BJ (cell line): ENCODE measurements at regions not wholly inside any gene's neighbourhood (a gene's known extent, or its start where the extent isn't known, plus 50 kb on each side); places are given as distances from the start of the nearest gene placed in this dataset.

ENCODE experiments used
- CTCF ChIA-PET: fragments of 350-600 bp; formaldehyde crosslinking; extraction: SDS; loops from one replicate; lab custom pipeline; 2021; ENCODE audit warnings: antibody characterized with exemption, inconsistent platforms; lab: Yijun Ruan, JAX
- POLR2A ChIA-PET: fragments of 300-600 bp; sonication (Branson Sonifier 250); formaldehyde crosslinking; extraction: SDS; loops from one replicate; lab custom pipeline; 2021; ENCODE audit warnings: antibody characterized with exemption; lab: Charles Lee
- DNase-seq: peaks from one replicate; pipeline ENCODE4 v3.0.0-alpha.2; 2011; ENCODE audit warnings: low read depth
- H3K27me3 ChIP-seq: 2 replicates; pipeline ENCODE4 v1.6.0; 2011; ENCODE audit warnings: low read length; ENCODE audit not compliant: control insufficient read depth, insufficient read depth
- H3K36me3 ChIP-seq: 2 replicates; pipeline ENCODE4 v1.5.1; 2011; ENCODE audit warnings: low read length; ENCODE audit not compliant: control insufficient read depth, insufficient read depth
- H3K4me3 ChIP-seq: 2 replicates; pipeline ENCODE4 v1.5.1; 2011; ENCODE audit warnings: low read depth, mild to moderate bottlenecking, control low read depth, low read length
- TF ChIP-seq, protein P1 (sequence below): IDR thresholded peaks from 2 replicates; pipeline ENCODE4 v1.5.1; 2011; ENCODE audit warnings: low read depth, mild to moderate bottlenecking, control low read depth, inconsistent platforms, low read length, moderate library complexity; ENCODE audit not compliant: insufficient read depth

DNA sequence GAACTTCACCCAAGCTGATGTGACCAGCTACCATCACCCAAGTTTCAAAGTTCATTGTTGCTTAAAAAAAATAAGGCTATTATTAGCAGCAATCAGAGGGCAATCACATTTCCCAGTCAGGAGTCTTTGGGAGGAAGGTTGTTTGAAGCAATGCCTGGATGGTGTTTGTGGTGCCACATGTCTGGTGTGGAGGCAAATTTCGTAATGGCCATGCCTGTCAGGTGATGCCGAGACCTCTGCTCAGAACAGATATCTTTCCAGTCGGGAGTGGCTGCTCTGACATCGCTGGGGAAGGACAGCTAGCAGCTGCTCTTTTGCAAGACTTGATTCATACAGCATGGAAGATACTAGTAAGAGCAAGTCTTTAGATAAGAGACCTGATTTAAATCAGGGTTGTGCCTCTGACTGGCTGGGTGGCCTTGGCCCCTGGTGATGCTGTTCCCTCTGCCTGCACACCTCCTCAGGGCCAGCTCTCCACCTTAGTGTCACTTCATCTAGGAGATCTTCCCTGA lies 187.8 kb upstream of the JUN start:
- H3K4me3 ChIP-seq: no peak overlapping the region
- TF ChIP-seq, protein P1, sequence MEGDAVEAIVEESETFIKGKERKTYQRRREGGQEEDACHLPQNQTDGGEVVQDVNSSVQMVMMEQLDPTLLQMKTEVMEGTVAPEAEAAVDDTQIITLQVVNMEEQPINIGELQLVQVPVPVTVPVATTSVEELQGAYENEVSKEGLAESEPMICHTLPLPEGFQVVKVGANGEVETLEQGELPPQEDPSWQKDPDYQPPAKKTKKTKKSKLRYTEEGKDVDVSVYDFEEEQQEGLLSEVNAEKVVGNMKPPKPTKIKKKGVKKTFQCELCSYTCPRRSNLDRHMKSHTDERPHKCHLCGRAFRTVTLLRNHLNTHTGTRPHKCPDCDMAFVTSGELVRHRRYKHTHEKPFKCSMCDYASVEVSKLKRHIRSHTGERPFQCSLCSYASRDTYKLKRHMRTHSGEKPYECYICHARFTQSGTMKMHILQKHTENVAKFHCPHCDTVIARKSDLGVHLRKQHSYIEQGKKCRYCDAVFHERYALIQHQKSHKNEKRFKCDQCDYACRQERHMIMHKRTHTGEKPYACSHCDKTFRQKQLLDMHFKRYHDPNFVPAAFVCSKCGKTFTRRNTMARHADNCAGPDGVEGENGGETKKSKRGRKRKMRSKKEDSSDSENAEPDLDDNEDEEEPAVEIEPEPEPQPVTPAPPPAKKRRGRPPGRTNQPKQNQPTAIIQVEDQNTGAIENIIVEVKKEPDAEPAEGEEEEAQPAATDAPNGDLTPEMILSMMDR: no peak
- ChIA-PET POLR2A (interaction anchor here (0.6 kb wide), 1 partner anchor 726 kb away, joined by 4 read pairs; no protein-coding TSS in a partner anchor), CTCF (interaction anchor here (0.6 to 1.5 kb wide), 2 partner anchors 55 to 788 kb away, joined by 3 to 4 read pairs; no protein-coding TSS in a partner anchor)
- no peaks in the 10 kb centered on the region for H3K36me3 ChIP-seq
- DNase-seq: no peak
- no peaks in the 10 kb centered on the region for H3K27me3 ChIP-seq

DNA sequence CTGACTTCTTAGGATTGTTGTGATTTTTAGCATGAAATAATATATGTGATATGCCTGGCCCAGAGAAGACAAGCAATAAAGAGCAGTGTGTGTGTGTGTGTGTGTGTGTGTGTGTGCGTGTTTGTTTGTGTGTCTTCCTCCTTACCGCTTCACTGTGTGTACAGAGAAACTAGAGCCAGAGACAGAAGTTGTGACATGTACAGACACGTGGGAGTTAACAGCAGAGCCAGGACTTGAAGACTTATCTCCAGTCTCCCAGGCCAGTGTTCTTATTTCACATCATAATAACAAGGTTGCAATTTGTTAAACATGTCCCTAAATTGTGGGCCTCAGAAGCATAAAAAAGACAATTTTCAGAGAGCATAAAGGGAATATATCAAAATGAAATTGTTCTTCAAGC lies 192.0 kb upstream of the JUN start:
- ChIA-PET POLR2A (no interaction called here), CTCF (no interaction called here)
- no peaks in the 10 kb centered on the region for H3K36me3 ChIP-seq
- no peak for DNase-seq
- TF ChIP-seq, protein P1: no peak
- H3K27me3 ChIP-seq: no peaks in the 10 kb centered on the region
- no peak overlapping the region for H3K4me3 ChIP-seq

DNA sequence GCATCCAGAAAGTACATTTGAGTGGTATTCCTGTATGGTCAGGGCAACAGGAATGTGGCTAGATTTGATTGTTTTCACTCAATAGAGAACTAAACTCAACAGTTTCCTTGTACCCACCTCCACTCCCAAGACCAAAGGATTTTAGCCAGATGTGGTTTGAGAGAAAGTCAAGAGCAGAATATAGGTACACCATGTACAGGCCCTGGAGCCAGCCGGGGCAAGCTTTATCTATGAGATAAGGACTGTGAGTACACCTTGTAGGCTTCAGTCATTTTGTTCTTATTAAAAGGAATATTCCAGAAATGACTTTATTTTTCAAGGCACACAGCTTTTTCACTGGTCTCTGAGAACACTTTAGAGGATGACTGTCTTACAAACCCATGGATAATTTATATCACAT lies 192.4 kb upstream of the JUN start:
- TF ChIP-seq, protein P1: no peak
- no peak for DNase-seq
- Histone ChIP-seq H3K36me3 (no peaks in the 10 kb centered on the region), H3K27me3 (no peaks in the 10 kb centered on the region), H3K4me3 (no peak overlapping the region)
- ChIA-PET CTCF (no interaction called here), POLR2A (no interaction called here)

DNA sequence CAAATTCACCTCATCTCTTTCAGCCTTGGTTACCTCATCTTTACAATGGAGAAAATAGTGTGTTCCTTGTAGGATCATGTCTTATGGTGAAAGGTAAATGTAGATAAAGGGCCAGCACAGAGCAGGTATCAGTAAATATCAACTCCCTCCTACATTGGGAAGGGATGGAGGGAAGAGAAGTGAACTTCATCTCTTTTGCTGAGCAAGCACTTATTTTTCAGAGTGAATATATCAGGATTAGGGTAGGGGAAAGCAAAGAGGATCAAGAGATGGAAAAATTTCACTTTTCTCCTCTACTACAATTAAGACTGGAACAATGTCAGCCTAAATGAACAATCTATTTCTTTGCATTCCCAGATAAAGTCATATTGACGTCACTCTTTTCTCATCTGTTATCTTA lies 193.8 kb upstream of the JUN start:
- ChIA-PET POLR2A (no interaction called here), CTCF (no interaction called here)

DNA sequence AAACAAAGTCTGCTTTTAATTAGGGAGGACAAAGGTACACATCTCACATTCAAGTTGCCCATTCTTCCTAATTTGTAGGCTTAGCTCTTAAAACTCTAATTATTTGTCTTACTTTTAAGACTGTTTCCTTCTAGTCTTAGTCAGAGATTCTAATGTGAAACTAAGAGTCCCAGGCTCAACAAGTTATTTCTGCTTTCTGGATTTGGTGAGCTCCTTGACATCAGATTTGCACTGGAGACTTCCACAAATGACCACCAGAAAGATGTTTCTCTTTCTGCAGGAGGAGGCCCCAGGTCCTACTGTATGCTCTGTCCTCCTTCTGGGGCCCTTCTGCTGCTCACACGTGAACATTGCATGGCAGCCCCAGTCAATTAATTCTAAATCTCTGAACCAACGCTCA lies 194.2 kb upstream of the JUN start:
- TF ChIP-seq, protein P1: no peak
- no peak overlapping the region for H3K4me3 ChIP-seq
- CTCF ChIA-PET: no interaction called here
- no peak for DNase-seq
- no peaks in the 10 kb centered on the region for H3K27me3 ChIP-seq
- no peaks in the 10 kb centered on the region for H3K36me3 ChIP-seq
- POLR2A ChIA-PET: no interaction called here

More for the DNA sequence above, 193.8 kb upstream of the JUN start:
- TF ChIP-seq, protein P1: no peak
- Histone ChIP-seq H3K27me3 (no peaks in the 10 kb centered on the region), H3K36me3 (no peaks in the 10 kb centered on the region), H3K4me3 (no peak overlapping the region)
- DNase-seq: no peak
